Thyroid gland (tissue), 4 donors: ENCODE measurements at regions not wholly inside any gene's neighbourhood (a gene's known extent, or its start where the extent isn't known, plus 50 kb on each side); places are given as distances from the start of the nearest gene placed in this dataset.

Source experiments
- CTCF ChIP-seq, 6 experiments: fragments of 200-600 bp in 3 of 6; fragments of 450-650 bp in 3 of 6; sonication (generic) in 3 of 6; IDR thresholded peaks; one replicate each; pipeline ENCODE4 v1.5.1; 2016 to 2019; ENCODE audit warnings: antibody characterized with exemption in 6 of 6, mild to moderate bottlenecking in 2 of 6, inconsistent platforms in 1 of 6, moderate library complexity in 1 of 6
- POLR2A ChIP-seq, 2 donors: fragments of 450-650 bp; IDR thresholded peaks; one replicate each; pipeline ENCODE4 v1.6.1; 2017; ENCODE audit warnings: antibody characterized with exemption in 2 of 2, mild to moderate bottlenecking in 2 of 2, moderate library complexity in 1 of 2

GRCh38 chr13:50140581-50141374 is 125.5 kb downstream of the KCNRG start:
- TF ChIP-seq POLR2A (IDR thresholded peaks at IDR 0.05): no peak
- TF ChIP-seq CTCF (IDR thresholded peaks at IDR 0.05): no peak
